ENCODE measurements at regions not wholly inside any gene's neighbourhood (a gene's known extent, or its start where the extent isn't known, plus 50 kb on each side); places are given as distances from the start of the nearest gene placed in this dataset.

- DNase-seq (ENCODE audit: low read depth, low spot score) (no peak), FAIRE-seq (no peak)
- Histone ChIP-seq H3K4me3 (replicated peaks in 1 of 3; ENCODE audit: insufficient read depth in 1 of 3, low read depth in 1 of 3, low read length in 3 of 3) (no peak overlapping the region), H3K36me3 (ENCODE audit: control insufficient read depth in 2 of 2, extremely low read depth in 1 of 2, insufficient read depth in 2 of 2, low read length in 2 of 2) (no peaks in the 10 kb centered on the region), H3K79me2 (ENCODE audit: control insufficient read depth, insufficient read depth, low read length) (no peaks in the 10 kb centered on the region), H3K4me2 (ENCODE audit: insufficient read depth, low read length) (no peak overlapping the region), H3K4me1 (ENCODE audit: control insufficient read depth, extremely low read depth, insufficient read depth, low read length) (no peaks in the 10 kb centered on the region), H3K9me3 (replicated peaks; ENCODE audit: control insufficient read depth, insufficient read depth, low read length) (no peaks in the 10 kb centered on the region), H2AFZ (ENCODE audit: low read depth, low read length) (no peak overlapping the region), H3K27me3 (ENCODE audit: control insufficient read depth in 2 of 2, insufficient read depth in 2 of 2, low read length in 2 of 2) (no peaks in the 10 kb centered on the region), H4K20me1 (replicated peaks; ENCODE audit: control insufficient read depth, extremely low read depth, insufficient read depth, low read length) (no peaks in the 10 kb centered on the region), H3K9ac (replicated peaks; ENCODE audit: extremely low read depth, insufficient read depth, low read length) (no peak overlapping the region), H3K27ac (ENCODE audit: insufficient read depth, low read depth, low read length) (no peak overlapping the region), H3K9me1 (replicated peaks; ENCODE audit: control insufficient read depth, extremely low read depth, insufficient read depth, low read length) (no peaks in the 10 kb centered on the region)
- no peak for TF ChIP-seq POLR2A (IDR thresholded peaks at IDR 0.05; ENCODE audit: low read depth, low read length)
- no TSS peak for BruUV-seq (replicated peaks)
- dilution Hi-C loops (cut with MboI; ENCODE audit: extremely low pct_ligation_motif_present, low sequenced_read_pairs): no loop called here
- intact Hi-C loops (cut with micrococcal nuclease): no loop called here
- ChIA-PET CTCF (interaction anchor here (1.2 kb wide), 1 partner anchor 155 kb away, joined by 5 read pairs; no protein-coding TSS in a partner anchor), POLR2A (no interaction called here)
Observed at GRCh38 chr6:169986848-169987498, 235.6 kb downstream of the ERMARD start.

GRCh38 chr6:169986171-169986847 is 234.9 kb downstream of the ERMARD start:
- FAIRE-seq (no peak), DNase-seq (ENCODE audit: low read depth, low spot score) (no peak)
- no peaks in the 10 kb centered on the region for H3K9me1 ChIP-seq (replicated peaks; ENCODE audit: control insufficient read depth, extremely low read depth, insufficient read depth, low read length)
- H3K79me2 ChIP-seq (ENCODE audit: control insufficient read depth, insufficient read depth, low read length): no peaks in the 10 kb centered on the region
- no peaks in the 10 kb centered on the region for H4K20me1 ChIP-seq (replicated peaks; ENCODE audit: control insufficient read depth, extremely low read depth, insufficient read depth, low read length)
- no peak overlapping the region for H3K4me3 ChIP-seq (replicated peaks in 1 of 3; ENCODE audit: insufficient read depth in 1 of 3, low read depth in 1 of 3, low read length in 3 of 3)
- H3K36me3 ChIP-seq (ENCODE audit: control insufficient read depth in 2 of 2, extremely low read depth in 1 of 2, insufficient read depth in 2 of 2, low read length in 2 of 2): no peaks in the 10 kb centered on the region
- dilution Hi-C loops (cut with MboI; ENCODE audit: extremely low pct_ligation_motif_present, low sequenced_read_pairs): no loop called here
- BruUV-seq (replicated peaks): no TSS peak
- intact Hi-C loops (cut with micrococcal nuclease): no loop called here
- H3K27me3 ChIP-seq (ENCODE audit: control insufficient read depth in 2 of 2, insufficient read depth in 2 of 2, low read length in 2 of 2): no peaks in the 10 kb centered on the region
- no peak overlapping the region for H3K9ac ChIP-seq (replicated peaks; ENCODE audit: extremely low read depth, insufficient read depth, low read length)
- no peak overlapping the region for H3K27ac ChIP-seq (ENCODE audit: insufficient read depth, low read depth, low read length)
- no peak overlapping the region for H3K4me2 ChIP-seq (ENCODE audit: insufficient read depth, low read length)
- no peak overlapping the region for H2AFZ ChIP-seq (ENCODE audit: low read depth, low read length)
- H3K9me3 ChIP-seq (replicated peaks; ENCODE audit: control insufficient read depth, insufficient read depth, low read length): no peaks in the 10 kb centered on the region
- no peak for TF ChIP-seq JUN (IDR thresholded peaks at IDR 0.05; ENCODE audit: borderline replicate concordance, insufficient read depth, insufficient read length, low read depth)
- no peak for TF ChIP-seq GATA2 (IDR thresholded peaks at IDR 0.05; ENCODE audit: insufficient read depth, insufficient read length, low read depth, low read length)
- no peak for TF ChIP-seq MAX (IDR thresholded peaks at IDR 0.05; ENCODE audit: insufficient read depth, insufficient read length)
- TF ChIP-seq POLR2AphosphoS5 (IDR thresholded peaks at IDR 0.05; ENCODE audit: insufficient read depth, low read depth, low read length): no peak
- TF ChIP-seq MYC (IDR thresholded peaks at IDR 0.05; ENCODE audit: low read depth, low read length): no peak
- TF ChIP-seq EZH2 (IDR thresholded peaks at IDR 0.05; ENCODE audit: borderline replicate concordance, low read depth, low read length, severe bottlenecking): no peak
- TF ChIP-seq CTCF (IDR thresholded peaks at IDR 0.05; ENCODE audit: extremely low read depth in 1 of 2, insufficient read depth in 1 of 2, low read depth in 1 of 2, low read length in 2 of 2): no peak
- TF ChIP-seq POLR2A (IDR thresholded peaks at IDR 0.05; ENCODE audit: low read depth, low read length): no peak
- TF ChIP-seq FOS (IDR thresholded peaks at IDR 0.05; ENCODE audit: borderline replicate concordance, insufficient read depth, low read length): no peak
- ChIA-PET CTCF (interaction anchor here (1.2 kb wide), 1 partner anchor 155 kb away, joined by 5 read pairs; no protein-coding TSS in a partner anchor), POLR2A (no interaction called here)
- no peaks in the 10 kb centered on the region for H3K4me1 ChIP-seq (ENCODE audit: control insufficient read depth, extremely low read depth, insufficient read depth, low read length)
